A673 (cell line): ENCODE measurements at regions not wholly inside any gene's neighbourhood (a gene's known extent, or its start where the extent isn't known, plus 50 kb on each side); places are given as distances from the start of the nearest gene placed in this dataset.

ENCODE experiments used
- EZH2 ChIP-seq: fragments of 200-600 bp; sonication (generic); IDR thresholded peaks from 2 replicates; pipeline ENCODE4 v1.6.1; 2017; ENCODE audit warnings: borderline replicate concordance, low read depth, mild to moderate bottlenecking, mixed read lengths, antibody characterized with exemption, low read length; ENCODE audit not compliant: poor library complexity, severe bottlenecking
- TF ChIP-seq, protein P1 (sequence below): fragments of 300-800, 200-600 bp; sonication (generic); conservative IDR thresholded peaks from 2 replicates; pipeline ENCODE4 v1.5.1; 2017; ENCODE audit warnings: low read depth, mild to moderate bottlenecking, antibody characterized with exemption, low read length, moderate library complexity, mixed read lengths

DNA sequence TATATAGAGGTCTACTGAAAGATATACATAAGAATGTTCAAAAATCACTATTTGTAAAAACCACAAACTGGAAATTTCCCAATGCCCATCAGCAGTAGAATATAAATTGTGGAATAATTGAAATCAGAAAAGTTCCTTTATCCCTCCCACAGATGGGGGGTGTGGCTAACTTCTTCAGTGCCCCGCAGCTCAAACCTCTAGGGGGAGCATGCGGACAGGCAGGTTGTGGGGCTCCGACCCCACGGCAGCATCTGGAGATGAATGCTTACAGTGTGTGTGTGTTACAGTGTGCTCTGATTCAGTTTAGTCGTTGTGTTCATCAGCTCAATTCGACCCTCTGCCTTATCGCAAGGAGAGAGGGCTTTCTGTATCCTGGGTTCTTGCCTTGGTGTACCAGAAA, 262.1 kb upstream of the LRRC7 start:
- TF ChIP-seq, protein P1, sequence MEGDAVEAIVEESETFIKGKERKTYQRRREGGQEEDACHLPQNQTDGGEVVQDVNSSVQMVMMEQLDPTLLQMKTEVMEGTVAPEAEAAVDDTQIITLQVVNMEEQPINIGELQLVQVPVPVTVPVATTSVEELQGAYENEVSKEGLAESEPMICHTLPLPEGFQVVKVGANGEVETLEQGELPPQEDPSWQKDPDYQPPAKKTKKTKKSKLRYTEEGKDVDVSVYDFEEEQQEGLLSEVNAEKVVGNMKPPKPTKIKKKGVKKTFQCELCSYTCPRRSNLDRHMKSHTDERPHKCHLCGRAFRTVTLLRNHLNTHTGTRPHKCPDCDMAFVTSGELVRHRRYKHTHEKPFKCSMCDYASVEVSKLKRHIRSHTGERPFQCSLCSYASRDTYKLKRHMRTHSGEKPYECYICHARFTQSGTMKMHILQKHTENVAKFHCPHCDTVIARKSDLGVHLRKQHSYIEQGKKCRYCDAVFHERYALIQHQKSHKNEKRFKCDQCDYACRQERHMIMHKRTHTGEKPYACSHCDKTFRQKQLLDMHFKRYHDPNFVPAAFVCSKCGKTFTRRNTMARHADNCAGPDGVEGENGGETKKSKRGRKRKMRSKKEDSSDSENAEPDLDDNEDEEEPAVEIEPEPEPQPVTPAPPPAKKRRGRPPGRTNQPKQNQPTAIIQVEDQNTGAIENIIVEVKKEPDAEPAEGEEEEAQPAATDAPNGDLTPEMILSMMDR, result 0 out of 2 replicates have a peak, but pooled peaks have one; percentile 33
- no peak for TF ChIP-seq EZH2
